ENCODE measurements at regions not wholly inside any gene's neighbourhood (a gene's known extent, or its start where the extent isn't known, plus 50 kb on each side); places are given as distances from the start of the nearest gene placed in this dataset.

DNA sequence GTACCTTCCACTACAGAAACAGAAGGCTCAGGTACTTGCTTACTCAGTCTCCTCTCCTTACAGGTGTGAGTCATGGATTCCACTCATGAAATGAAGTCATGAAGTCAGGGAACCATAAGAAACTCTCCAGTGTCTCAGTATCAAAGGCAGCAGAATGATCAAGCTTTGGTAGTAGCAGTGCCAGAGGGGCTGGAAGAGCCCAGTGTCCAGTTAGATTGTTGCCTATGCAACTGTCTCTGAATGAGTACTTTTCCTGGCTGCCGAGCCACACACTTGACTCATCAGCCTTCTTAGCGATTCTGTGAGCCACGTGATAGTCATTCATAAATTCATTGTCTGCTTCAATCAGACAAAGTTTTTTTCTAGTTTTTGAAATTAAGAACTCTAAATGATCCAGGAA, 52.2 kb upstream of the DTNBP1 start:
- no peak for DNase-seq

DNA sequence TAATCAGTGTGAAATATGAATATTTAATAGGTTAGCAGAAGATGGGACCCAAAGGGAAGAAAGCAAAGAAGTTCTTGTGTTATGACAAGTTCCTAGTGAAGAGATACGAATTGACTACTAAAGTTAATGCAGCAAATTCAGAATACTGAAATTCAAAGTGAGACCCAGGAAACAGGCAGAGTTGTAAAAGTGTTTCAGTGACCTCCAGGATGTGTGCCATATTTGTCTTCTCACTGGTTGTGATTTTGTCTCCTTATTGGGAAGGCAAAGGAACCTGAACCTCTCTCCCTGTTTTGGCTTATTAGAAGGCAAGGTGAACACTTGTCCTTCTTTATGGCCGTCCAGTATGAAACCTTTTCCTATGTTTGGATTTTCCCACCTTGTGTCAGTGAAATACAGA, 51.8 kb upstream of the DTNBP1 start:
- no peak for DNase-seq

DNA sequence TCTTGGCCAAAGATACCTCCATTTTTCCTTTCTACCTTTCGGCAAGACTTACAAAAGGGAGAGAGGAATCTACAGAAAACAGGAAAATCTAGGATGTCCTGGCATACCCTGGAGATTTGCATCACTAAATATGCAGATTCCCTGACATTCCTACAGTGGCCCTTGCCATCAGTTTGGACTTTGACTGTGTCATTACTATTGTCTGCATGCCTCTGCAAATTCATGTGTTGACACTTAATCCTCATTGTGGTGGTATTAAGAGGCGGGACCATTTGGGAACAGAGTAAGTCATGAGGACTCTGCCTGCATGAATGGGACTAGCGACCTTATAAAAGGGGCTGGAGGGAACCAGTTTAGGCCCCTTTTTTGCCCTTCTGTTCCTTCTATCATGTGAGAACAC, 50.5 kb upstream of the DTNBP1 start:
- no peak for DNase-seq

DNA sequence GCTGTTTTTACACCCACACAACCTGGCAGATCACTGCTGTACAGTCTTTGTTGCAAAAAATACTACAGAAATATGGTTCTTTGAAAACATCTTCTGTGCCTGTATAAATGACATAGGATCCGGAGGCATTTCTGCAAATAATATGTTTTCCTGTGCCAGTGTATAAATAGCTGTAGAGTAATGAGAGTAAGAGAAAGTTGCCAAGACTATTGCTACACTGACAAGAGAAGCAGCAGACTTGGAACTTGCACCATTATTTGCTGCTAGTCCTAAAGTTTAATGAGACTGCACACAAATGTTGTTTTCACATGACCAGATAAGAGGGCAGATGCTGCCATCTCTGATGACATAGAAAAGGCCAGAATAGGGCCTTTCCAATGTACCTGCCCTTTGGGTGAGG, 50.0 kb upstream of the DTNBP1 start:
- no peak for DNase-seq

Data from islet precursor cell (in vitro differentiated cells).